CD4-positive, alpha-beta T cell (primary cell): ENCODE measurements at regions not wholly inside any gene's neighbourhood (a gene's known extent, or its start where the extent isn't known, plus 50 kb on each side); places are given as distances from the start of the nearest gene placed in this dataset.

ENCODE experiments used
- ATAC-seq: fragments of 200-7000 bp; cut with Tn5 transposase; one replicate; pipeline ENCODE4 v1.10.0; 2022; ENCODE audit warnings: mild to moderate bottlenecking; ENCODE audit not compliant: poor library complexity
- CTCF ChIA-PET: fragments of 350-600 bp; sonication (Branson Sonifier 250); formaldehyde crosslinking; loops from one replicate; lab custom pipeline; 2021; ENCODE audit warnings: antibody characterized with exemption, inconsistent platforms; lab: Charles Lee
- POLR2A ChIA-PET: fragments of 350-600 bp; sonication (Branson Sonifier 250); formaldehyde crosslinking; loops from one replicate; lab custom pipeline; 2021; ENCODE audit warnings: antibody characterized with exemption, inconsistent platforms; lab: Charles Lee
- DNase-seq, 14 experiments: peaks; one replicate each; pipeline ENCODE4 v3.0.0-alpha.2; 2013 to 2020; ENCODE audit warnings: mixed read lengths in 2 of 14
- H3K27ac ChIP-seq, 2 donors: one replicate each; pipeline versions ENCODE4 v1.5.1 to v1.7.0; 2013; ENCODE audit warnings: low read length in 2 of 2, low read depth in 1 of 2, mild to moderate bottlenecking in 1 of 2
- H3K27me3 ChIP-seq, 2 experiments: 1 replicate in 1 of 2; 2 replicates in 1 of 2; pipeline versions ENCODE4 v1.6.1 to v1.7.0; 2013; ENCODE audit warnings: low read length in 2 of 2, control low read depth in 1 of 2, mild to moderate bottlenecking in 1 of 2, moderate library complexity in 1 of 2; ENCODE audit not compliant: insufficient read depth in 2 of 2, control insufficient read depth in 1 of 2
- H3K36me3 ChIP-seq: one replicate; pipeline ENCODE4 v1.6.1; 2013; ENCODE audit warnings: low read length, control low read depth; ENCODE audit not compliant: insufficient read depth
- H3K4me1 ChIP-seq: one replicate; pipeline ENCODE4 v1.6.1; 2013; ENCODE audit warnings: low read length, control low read depth; ENCODE audit not compliant: insufficient read depth
- H3K4me3 ChIP-seq: one replicate; pipeline ENCODE4 v1.5.1; 2013; ENCODE audit warnings: mild to moderate bottlenecking, low read length, moderate library complexity
- H3K9me3 ChIP-seq, 2 experiments: 1 replicate in 1 of 2; 2 replicates in 1 of 2; pipeline versions ENCODE4 v1.6.1 to v1.7.0; 2013; ENCODE audit warnings: low read length in 2 of 2, mild to moderate bottlenecking in 2 of 2, control low read depth in 1 of 2, moderate library complexity in 1 of 2; ENCODE audit not compliant: control insufficient read depth in 1 of 2, insufficient read depth in 1 of 2
- H3K27ac Mint-ChIP-seq: one replicate; pipeline ENCODE4 v1.8.0; 2020; ENCODE audit warnings: mixed read lengths
- H3K27me3 Mint-ChIP-seq: one replicate; pipeline ENCODE4 v1.8.0; 2021; ENCODE audit warnings: mixed read lengths
- H3K36me3 Mint-ChIP-seq: one replicate; pipeline ENCODE4 v1.8.0; 2021; ENCODE audit warnings: low read depth, mixed read lengths
- H3K4me1 Mint-ChIP-seq: one replicate; pipeline ENCODE4 v1.8.0; 2021; ENCODE audit warnings: low read depth, mixed read lengths
- H3K4me3 Mint-ChIP-seq: one replicate; pipeline ENCODE4 v1.8.0; 2020; ENCODE audit warnings: mild to moderate bottlenecking, mixed read lengths
- H3K9me3 Mint-ChIP-seq: one replicate; pipeline ENCODE4 v1.8.0; 2020; ENCODE audit warnings: mixed read lengths
- CTCF ChIP-seq: fragments of 200-600 bp; IDR thresholded peaks from one replicate; pipeline ENCODE4 v1.8.0; 2022; ENCODE audit warnings: antibody characterized with exemption, mild to moderate bottlenecking
- intact Hi-C, 2 experiments: fragments of 100-400 bp; cut with DNase I in 1 of 2; cut with micrococcal nuclease in 1 of 2; formaldehyde crosslinking; loops; one replicate each; pipeline versions ENCODE4 v1.15.1 to v1.9.0; 2023 to 2025; cut with DNase I, micrococcal nuclease

GRCh38 chr12:125515887-125516286 is 450.7 kb downstream of the AACS start:
- Histone ChIP-seq H3K27ac (no peak overlapping the region), H3K27me3 (no peaks in the 10 kb centered on the region), H3K9me3 (peaks cover 0 to 12% of the 10 kb centered on the region in 2 experiments), H3K36me3 (no peaks in the 10 kb centered on the region), H3K4me3 (no peak overlapping the region), H3K4me1 (no peaks in the 10 kb centered on the region)
- intact Hi-C loops: no loop called here
- POLR2A ChIA-PET: no interaction called here
- CTCF ChIA-PET: no interaction called here
- Mint-ChIP-seq H3K36me3 (no peaks in the 10 kb centered on the region), H3K27ac (no peak overlapping the region), H3K9me3 (peaks cover 4% of the 10 kb centered on the region), H3K27me3 (peaks cover 11% of the 10 kb centered on the region), H3K4me3 (no peak overlapping the region), H3K4me1 (no peaks in the 10 kb centered on the region)
- DNase-seq (no peak), ATAC-seq (no peak)
- TF ChIP-seq CTCF: no peak

- POLR2A ChIA-PET: no interaction called here
- Histone ChIP-seq H3K4me1 (no peaks in the 10 kb centered on the region), H3K27ac (no peak overlapping the region), H3K36me3 (no peaks in the 10 kb centered on the region), H3K4me3 (no peak overlapping the region), H3K9me3 (peaks cover 5 to 21% of the 10 kb centered on the region in 2 experiments), H3K27me3 (no peaks in the 10 kb centered on the region)
- Mint-ChIP-seq H3K27me3 (peaks cover 3% of the 10 kb centered on the region), H3K27ac (no peak overlapping the region), H3K4me3 (no peak overlapping the region), H3K36me3 (no peaks in the 10 kb centered on the region), H3K4me1 (no peaks in the 10 kb centered on the region), H3K9me3 (peaks cover 6% of the 10 kb centered on the region)
- CTCF ChIA-PET: no interaction called here
- no peak for TF ChIP-seq CTCF
- DNase-seq: no peak
- ATAC-seq: no peak
- intact Hi-C loops: no loop called here
Observed at GRCh38 chr12:125518074-125518473, 452.8 kb downstream of the AACS start.

- no peak for TF ChIP-seq CTCF
- H3K27ac ChIP-seq: no peak overlapping the region
- Mint-ChIP-seq H3K9me3 (peaks cover 8% of the 10 kb centered on the region), H3K4me1 (no peaks in the 10 kb centered on the region), H3K27ac (no peak overlapping the region), H3K36me3 (no peaks in the 10 kb centered on the region), H3K27me3 (no peaks in the 10 kb centered on the region), H3K4me3 (no peak overlapping the region)
- peaks cover 5 to 18% of the 10 kb centered on the region in 2 experiments for H3K9me3 ChIP-seq
- no peak for DNase-seq
- POLR2A ChIA-PET: no interaction called here
- intact Hi-C loops: no loop called here
- no peaks in the 10 kb centered on the region for H3K4me1 ChIP-seq
- no peaks in the 10 kb centered on the region for H3K27me3 ChIP-seq
- H3K4me3 ChIP-seq: no peak overlapping the region
- no peak for ATAC-seq
- CTCF ChIA-PET: no interaction called here
- H3K36me3 ChIP-seq: no peaks in the 10 kb centered on the region
Observed at GRCh38 chr12:125519026-125519651, 453.9 kb downstream of the AACS start.
